Breast epithelium (tissue), 3 donors: ENCODE measurements at regions not wholly inside any gene's neighbourhood (a gene's known extent, or its start where the extent isn't known, plus 50 kb on each side); places are given as distances from the start of the nearest gene placed in this dataset.

ENCODE experiments used
- CTCF ChIP-seq, 3 donors: fragments of 450-650 bp; IDR thresholded peaks; one replicate each; pipeline ENCODE4 v1.5.1; 2016 to 2017; ENCODE audit warnings: antibody characterized with exemption in 3 of 3, mild to moderate bottlenecking in 3 of 3, moderate library complexity in 3 of 3
- POLR2A ChIP-seq: fragments of 450-650 bp; IDR thresholded peaks from one replicate; pipeline ENCODE4 v1.6.1; 2016; ENCODE audit warnings: antibody characterized with exemption, mild to moderate bottlenecking, moderate library complexity
- POLR2AphosphoS5 ChIP-seq, 3 donors: sonication (generic); formaldehyde crosslinking; IDR thresholded peaks; one replicate each; pipeline ENCODE4 v1.6.1; 2017; ENCODE audit warnings: antibody characterized with exemption in 3 of 3

DNA sequence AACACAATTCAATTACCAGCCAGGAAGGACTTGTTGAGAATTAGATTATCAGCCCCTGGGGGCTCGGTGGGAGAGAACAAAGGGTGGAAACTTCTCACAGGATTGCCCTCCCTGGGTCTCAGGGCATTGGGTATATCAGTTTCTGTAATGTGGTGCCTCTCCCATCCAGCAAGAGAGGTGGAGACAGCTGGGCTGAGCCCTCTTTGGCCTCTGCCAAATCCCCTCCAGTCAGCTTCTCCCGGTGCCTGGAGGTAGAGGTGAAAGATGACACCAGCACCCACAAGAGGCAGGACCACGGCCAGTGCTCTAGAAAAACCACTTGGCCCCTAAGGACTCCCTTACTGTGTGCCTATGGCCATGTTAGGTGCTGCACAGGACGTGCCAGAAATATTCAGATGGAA lies 179.7 kb downstream of the HAUS1 start:
- TF ChIP-seq CTCF (IDR thresholded peaks at IDR 0.05) = no peak
- TF ChIP-seq POLR2A = no peak
- TF ChIP-seq POLR2AphosphoS5 (IDR thresholded peaks at IDR 0.05) = no peak
